GM12892 (cell line): ENCODE measurements at regions not wholly inside any gene's neighbourhood (a gene's known extent, or its start where the extent isn't known, plus 50 kb on each side); places are given as distances from the start of the nearest gene placed in this dataset.
A peak's percentile ranks its signal among the peaks of the same experiment; 100 is the strongest.

Experiments
- DNase-seq: peaks from one replicate; pipeline ENCODE4 v3.0.0; 2011; ENCODE audit not compliant: insufficient read length
- FAIRE-seq: peaks from 2 replicates; lab custom pipeline; 2011; peaks lifted over from hg19 to GRCh38; lab: Jason Lieb, UNC
- POLR2A ChIP-seq: IDR thresholded peaks from 2 replicates; pipeline ENCODE4 v1.6.1; 2011; ENCODE audit warnings: low read depth, low read length, control low read depth
- POLR2AphosphoS5 ChIP-seq: IDR thresholded peaks from 2 replicates; pipeline ENCODE4 v1.6.1; 2011; ENCODE audit warnings: low read depth, low read length, control low read depth
- TAF1 ChIP-seq: IDR thresholded peaks from 2 replicates; pipeline ENCODE4 v1.6.1; 2011; ENCODE audit warnings: low read depth, mild to moderate bottlenecking, control low read depth, low read length, borderline replicate concordance

GRCh38 chr6:33912195-33912594 lies 108.4 kb upstream of the MLN start:
- no peak for DNase-seq
- no peak for FAIRE-seq
- TF ChIP-seq POLR2AphosphoS5 (no peak), TAF1 (no peak), POLR2A (no peak)

GRCh38 chr6:33911488-33911887 lies 107.7 kb upstream of the MLN start:
- no peak for TF ChIP-seq POLR2A
- TF ChIP-seq POLR2AphosphoS5: no peak
- no peak for TF ChIP-seq TAF1
- FAIRE-seq (no peak), DNase-seq (no peak)

- FAIRE-seq: no peak
Measured at GRCh38 chr6:33910594-33910993, 106.8 kb upstream of the MLN start.

GRCh38 chr6:33909737-33910136 lies 105.9 kb upstream of the MLN start:
- no peak for TF ChIP-seq TAF1
- no peak for TF ChIP-seq POLR2A
- TF ChIP-seq POLR2AphosphoS5: no peak
- FAIRE-seq: no peak
- no peak for DNase-seq

More at GRCh38 chr6:33910594-33910993, 106.8 kb upstream of the MLN start:
- TF ChIP-seq POLR2A (no peak), POLR2AphosphoS5 (no peak), TAF1 (no peak)
- no peak for DNase-seq

- FAIRE-seq (no peak), DNase-seq (no peak)
- TF ChIP-seq POLR2AphosphoS5 (no peak), TAF1 (no peak), POLR2A (no peak)
Measured at GRCh38 chr6:33908025-33908424, 104.2 kb upstream of the MLN start.

- TF ChIP-seq POLR2A (no peak), POLR2AphosphoS5 (no peak), TAF1 (no peak)
- no peak for FAIRE-seq
- DNase-seq: no peak
Measured at GRCh38 chr6:33907227-33907626, 103.4 kb upstream of the MLN start.

GRCh38 chr6:33906439-33906838 lies 102.6 kb upstream of the MLN start:
- FAIRE-seq (no peak), DNase-seq (no peak)
- TF ChIP-seq POLR2A: no peak
- TF ChIP-seq TAF1: no peak
- no peak for TF ChIP-seq POLR2AphosphoS5

GRCh38 chr6:33905071-33905609 lies 101.3 kb upstream of the MLN start:
- no peak for TF ChIP-seq TAF1
- no peak for TF ChIP-seq POLR2A
- no peak for TF ChIP-seq POLR2AphosphoS5
- FAIRE-seq (peak; percentile 91), DNase-seq (no peak)

- no peak for DNase-seq
- no peak for FAIRE-seq
- TF ChIP-seq POLR2AphosphoS5 (no peak), POLR2A (no peak), TAF1 (no peak)
Measured at GRCh38 chr6:33904747-33905065, 100.9 kb upstream of the MLN start.

GRCh38 chr6:33904050-33904746 lies 100.4 kb upstream of the MLN start:
- DNase-seq (peak; percentile 63), FAIRE-seq (peak; percentile 93)
- TF ChIP-seq POLR2AphosphoS5 (no peak), POLR2A (no peak), TAF1 (no peak)

GRCh38 chr6:33903579-33903978 lies 99.8 kb upstream of the MLN start:
- no peak for FAIRE-seq
- DNase-seq: no peak
- TF ChIP-seq POLR2AphosphoS5: no peak
- no peak for TF ChIP-seq TAF1

- no peak for TF ChIP-seq TAF1
- TF ChIP-seq POLR2A: no peak
- no peak for TF ChIP-seq POLR2AphosphoS5
- FAIRE-seq (no peak), DNase-seq (no peak)
Measured at GRCh38 chr6:33902457-33902853, 98.7 kb upstream of the MLN start.
